HL-60 (cell line): ENCODE measurements at regions not wholly inside any gene's neighbourhood (a gene's known extent, or its start where the extent isn't known, plus 50 kb on each side); places are given as distances from the start of the nearest gene placed in this dataset.

ENCODE experiments used
- DNase-seq, 2 experiments: peaks; one replicate each; pipeline ENCODE4 v3.0.0-alpha.2; 2010 to 2020; ENCODE audit warnings: low read depth in 1 of 2, low spot score in 1 of 2
- H3K27ac ChIP-seq: fragments of 250-450 bp; sonication (Bioruptor Pico); replicated peaks from 2 replicates; pipeline ENCODE4 v1.5.1; 2020; ENCODE audit warnings: mild to moderate bottlenecking, moderate library complexity
- H3K27me3 ChIP-seq: fragments of 250-450 bp; sonication (Bioruptor Pico); 2 replicates; pipeline ENCODE4 v1.5.1; 2021; ENCODE audit warnings: mild to moderate bottlenecking, moderate library complexity; ENCODE audit not compliant: insufficient read depth, poor library complexity, severe bottlenecking
- H3K4me3 ChIP-seq: replicated peaks from 2 replicates; pipeline ENCODE4 v1.5.1; 2011; ENCODE audit warnings: mild to moderate bottlenecking, control low read depth, low read length; ENCODE audit not compliant: insufficient read depth
- CTCF ChIP-seq: IDR thresholded peaks from one replicate; pipeline ENCODE4 v1.5.1; 2011; ENCODE audit warnings: low read length, control low read depth, inconsistent platforms; ENCODE audit not compliant: insufficient read depth
- GABPA ChIP-seq: IDR thresholded peaks from 2 replicates; pipeline ENCODE4 v1.6.1; 2012; ENCODE audit warnings: low read depth
- POLR2AphosphoS5 ChIP-seq: IDR thresholded peaks from 2 replicates; pipeline ENCODE4 v1.6.1; 2012; ENCODE audit warnings: low read depth
- SPI1 ChIP-seq: IDR thresholded peaks from 2 replicates; pipeline ENCODE4 v1.6.1; 2012; ENCODE audit warnings: low read depth, mild to moderate bottlenecking, borderline replicate concordance
- TF ChIP-seq, protein P1 (sequence below): IDR thresholded peaks from 2 replicates; pipeline ENCODE4 v1.6.1; 2012; ENCODE audit warnings: low read depth; ENCODE audit not compliant: insufficient replicate concordance

- Histone ChIP-seq H3K27me3 (no peaks in the 10 kb centered on the region), H3K27ac (no peak overlapping the region)
Observed at GRCh38 chr6:11358904-11359830, 126.7 kb upstream of the NEDD9 start.

GRCh38 chr6:11357285-11357684 is 124.8 kb upstream of the NEDD9 start:
- no peak for TF ChIP-seq CTCF
- TF ChIP-seq GABPA: no peak
- no peak for TF ChIP-seq POLR2AphosphoS5
- TF ChIP-seq, protein P1, sequence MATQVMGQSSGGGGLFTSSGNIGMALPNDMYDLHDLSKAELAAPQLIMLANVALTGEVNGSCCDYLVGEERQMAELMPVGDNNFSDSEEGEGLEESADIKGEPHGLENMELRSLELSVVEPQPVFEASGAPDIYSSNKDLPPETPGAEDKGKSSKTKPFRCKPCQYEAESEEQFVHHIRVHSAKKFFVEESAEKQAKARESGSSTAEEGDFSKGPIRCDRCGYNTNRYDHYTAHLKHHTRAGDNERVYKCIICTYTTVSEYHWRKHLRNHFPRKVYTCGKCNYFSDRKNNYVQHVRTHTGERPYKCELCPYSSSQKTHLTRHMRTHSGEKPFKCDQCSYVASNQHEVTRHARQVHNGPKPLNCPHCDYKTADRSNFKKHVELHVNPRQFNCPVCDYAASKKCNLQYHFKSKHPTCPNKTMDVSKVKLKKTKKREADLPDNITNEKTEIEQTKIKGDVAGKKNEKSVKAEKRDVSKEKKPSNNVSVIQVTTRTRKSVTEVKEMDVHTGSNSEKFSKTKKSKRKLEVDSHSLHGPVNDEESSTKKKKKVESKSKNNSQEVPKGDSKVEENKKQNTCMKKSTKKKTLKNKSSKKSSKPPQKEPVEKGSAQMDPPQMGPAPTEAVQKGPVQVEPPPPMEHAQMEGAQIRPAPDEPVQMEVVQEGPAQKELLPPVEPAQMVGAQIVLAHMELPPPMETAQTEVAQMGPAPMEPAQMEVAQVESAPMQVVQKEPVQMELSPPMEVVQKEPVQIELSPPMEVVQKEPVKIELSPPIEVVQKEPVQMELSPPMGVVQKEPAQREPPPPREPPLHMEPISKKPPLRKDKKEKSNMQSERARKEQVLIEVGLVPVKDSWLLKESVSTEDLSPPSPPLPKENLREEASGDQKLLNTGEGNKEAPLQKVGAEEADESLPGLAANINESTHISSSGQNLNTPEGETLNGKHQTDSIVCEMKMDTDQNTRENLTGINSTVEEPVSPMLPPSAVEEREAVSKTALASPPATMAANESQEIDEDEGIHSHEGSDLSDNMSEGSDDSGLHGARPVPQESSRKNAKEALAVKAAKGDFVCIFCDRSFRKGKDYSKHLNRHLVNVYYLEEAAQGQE: no peak
- TF ChIP-seq SPI1: no peak
- Histone ChIP-seq H3K27me3 (no peaks in the 10 kb centered on the region), H3K27ac (no peak overlapping the region), H3K4me3 (no peak overlapping the region)
- DNase-seq: no peak

More at GRCh38 chr6:11358904-11359830, 126.7 kb upstream of the NEDD9 start:
- DNase-seq: no peak
- no peak overlapping the region for H3K4me3 ChIP-seq
- no peak for TF ChIP-seq SPI1
- no peak for TF ChIP-seq GABPA
- no peak for TF ChIP-seq POLR2AphosphoS5
- TF ChIP-seq, protein P1: no peak

GRCh38 chr6:11356404-11357155 is 124.1 kb upstream of the NEDD9 start:
- Histone ChIP-seq H3K27ac (no peak overlapping the region), H3K4me3 (no peak overlapping the region), H3K27me3 (no peaks in the 10 kb centered on the region)
- DNase-seq: no peak
- TF ChIP-seq GABPA (no peak), CTCF (no peak), POLR2AphosphoS5 (no peak), SPI1 (no peak)
- TF ChIP-seq, protein P1: no peak
